ENCODE measurements at regions not wholly inside any gene's neighbourhood (a gene's known extent, or its start where the extent isn't known, plus 50 kb on each side); places are given as distances from the start of the nearest gene placed in this dataset.

- no peaks in the 10 kb centered on the region for H3K36me3 ChIP-seq (ENCODE audit: control insufficient read depth in 3 of 3, insufficient read depth in 3 of 3, low read length in 3 of 3)
- H3K27ac ChIP-seq (ENCODE audit: low read depth, low read length): no peak overlapping the region
- H3K27me3 ChIP-seq (ENCODE audit: control insufficient read depth in 3 of 3, insufficient read depth in 3 of 3, low read length in 3 of 3): peaks cover 0 to under 1% (median 0%) of the 10 kb centered on the region in 3 donors
- H3K9me3 ChIP-seq (ENCODE audit: control insufficient read depth in 3 of 3, low read length in 3 of 3): no peaks in the 10 kb centered on the region
- no peak overlapping the region for H3K9ac ChIP-seq (ENCODE audit: low read depth in 1 of 3, low read length in 3 of 3)
- no peak overlapping the region for H3K4me3 ChIP-seq (ENCODE audit: low read length in 3 of 3)
- H3K4me1 ChIP-seq (ENCODE audit: control insufficient read depth in 3 of 3, insufficient read depth in 3 of 3, low read length in 3 of 3): no peaks in the 10 kb centered on the region
These were observed 79.6 kb downstream of the RSPH3 start for GRCh38 chr6:158920311-158920905.

GRCh38 chr6:158919865-158920264, 80.1 kb downstream of the RSPH3 start:
- H3K4me3 ChIP-seq (ENCODE audit: low read length in 3 of 3): no peak overlapping the region
- H3K9me3 ChIP-seq (ENCODE audit: control insufficient read depth in 3 of 3, low read length in 3 of 3): no peaks in the 10 kb centered on the region
- no peak overlapping the region for H3K27ac ChIP-seq (ENCODE audit: low read depth, low read length)
- H3K27me3 ChIP-seq (ENCODE audit: control insufficient read depth in 3 of 3, insufficient read depth in 3 of 3, low read length in 3 of 3): peaks cover 0 to 3% (median 0%) of the 10 kb centered on the region in 3 donors
- H3K9ac ChIP-seq (ENCODE audit: low read depth in 1 of 3, low read length in 3 of 3): no peak overlapping the region
- H3K4me1 ChIP-seq (ENCODE audit: control insufficient read depth in 3 of 3, insufficient read depth in 3 of 3, low read length in 3 of 3): no peaks in the 10 kb centered on the region
- no peaks in the 10 kb centered on the region for H3K36me3 ChIP-seq (ENCODE audit: control insufficient read depth in 3 of 3, insufficient read depth in 3 of 3, low read length in 3 of 3)

DNA sequence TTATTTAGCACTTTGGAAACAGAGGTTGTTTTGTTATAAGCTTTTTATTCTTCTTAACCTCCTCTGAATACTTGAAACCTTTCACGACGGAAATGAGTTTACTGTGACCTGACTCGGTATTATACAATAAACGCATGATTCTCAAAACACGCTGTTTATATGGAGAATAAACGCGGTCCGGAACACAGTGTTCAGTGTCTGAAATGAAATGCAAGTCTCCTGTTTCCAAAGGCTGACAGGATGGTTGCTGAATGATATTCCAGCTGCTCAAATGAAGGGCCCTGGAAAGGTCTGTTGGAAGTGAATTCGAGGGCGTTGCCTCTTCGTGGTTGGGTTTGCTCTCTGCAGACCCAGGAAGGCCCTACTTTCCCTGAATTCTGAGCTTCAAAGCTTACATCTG, 83.4 kb downstream of the RSPH3 start:
- no peaks in the 10 kb centered on the region for H3K36me3 ChIP-seq (ENCODE audit: control insufficient read depth in 3 of 3, insufficient read depth in 3 of 3, low read length in 3 of 3)
- no peaks in the 10 kb centered on the region for H3K4me1 ChIP-seq (ENCODE audit: control insufficient read depth in 3 of 3, insufficient read depth in 3 of 3, low read length in 3 of 3)
- H3K9me3 ChIP-seq (ENCODE audit: control insufficient read depth in 3 of 3, low read length in 3 of 3): no peaks in the 10 kb centered on the region
- H3K27ac ChIP-seq (ENCODE audit: low read depth, low read length): no peak overlapping the region
- peak overlapping the region in 1 of 3 donors; percentile 25 for H3K9ac ChIP-seq (ENCODE audit: low read depth in 1 of 3, low read length in 3 of 3)
- no peak overlapping the region for H3K4me3 ChIP-seq (ENCODE audit: low read length in 3 of 3)
- peaks cover 0 to 6% (median 0%) of the 10 kb centered on the region in 3 donors for H3K27me3 ChIP-seq (ENCODE audit: control insufficient read depth in 3 of 3, insufficient read depth in 3 of 3, low read length in 3 of 3)

DNA sequence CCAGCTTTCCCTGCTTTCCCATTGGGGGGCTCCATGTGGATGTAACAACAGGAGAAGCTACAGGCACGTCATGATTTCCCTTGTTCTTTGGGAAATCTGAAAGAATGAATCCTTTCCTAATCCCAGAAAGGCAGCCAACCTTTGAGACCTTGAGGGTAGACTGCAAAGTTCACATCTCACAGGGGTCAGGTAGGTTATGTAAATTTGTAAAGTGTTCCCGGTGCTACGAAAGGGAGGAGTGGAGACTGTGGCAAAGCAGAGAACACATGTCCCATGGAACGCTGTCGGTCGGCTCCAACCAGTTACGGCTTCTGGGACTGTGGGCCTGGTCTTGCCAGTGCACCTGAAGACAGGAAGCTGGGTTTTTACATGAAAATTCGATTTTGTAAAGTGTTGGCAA, 85.1 kb downstream of the RSPH3 start:
- Histone ChIP-seq H3K4me3 (ENCODE audit: low read length in 3 of 3) (no peak overlapping the region), H3K27me3 (ENCODE audit: control insufficient read depth in 3 of 3, insufficient read depth in 3 of 3, low read length in 3 of 3) (peaks cover 0 to 6% (median 0%) of the 10 kb centered on the region in 3 donors), H3K9me3 (ENCODE audit: control insufficient read depth in 3 of 3, low read length in 3 of 3) (no peaks in the 10 kb centered on the region), H3K36me3 (ENCODE audit: control insufficient read depth in 3 of 3, insufficient read depth in 3 of 3, low read length in 3 of 3) (no peaks in the 10 kb centered on the region), H3K4me1 (ENCODE audit: control insufficient read depth in 3 of 3, insufficient read depth in 3 of 3, low read length in 3 of 3) (no peaks in the 10 kb centered on the region), H3K9ac (ENCODE audit: low read depth in 1 of 3, low read length in 3 of 3) (no peak overlapping the region), H3K27ac (ENCODE audit: low read depth, low read length) (no peak overlapping the region)

- Histone ChIP-seq H3K4me3 (ENCODE audit: low read length in 3 of 3) (no peak overlapping the region), H3K9ac (ENCODE audit: low read depth in 1 of 3, low read length in 3 of 3) (no peak overlapping the region), H3K4me1 (ENCODE audit: control insufficient read depth in 3 of 3, insufficient read depth in 3 of 3, low read length in 3 of 3) (no peaks in the 10 kb centered on the region), H3K27ac (ENCODE audit: low read depth, low read length) (no peak overlapping the region), H3K9me3 (ENCODE audit: control insufficient read depth in 3 of 3, low read length in 3 of 3) (no peaks in the 10 kb centered on the region), H3K27me3 (ENCODE audit: control insufficient read depth in 3 of 3, insufficient read depth in 3 of 3, low read length in 3 of 3) (peaks cover 0 to 6% (median 0%) of the 10 kb centered on the region in 3 donors), H3K36me3 (ENCODE audit: control insufficient read depth in 3 of 3, insufficient read depth in 3 of 3, low read length in 3 of 3) (no peaks in the 10 kb centered on the region)
These were observed 86.4 kb downstream of the RSPH3 start for GRCh38 chr6:158913580-158913979.

- Histone ChIP-seq H3K27ac (ENCODE audit: low read depth, low read length) (no peak overlapping the region), H3K9ac (ENCODE audit: low read depth in 1 of 3, low read length in 3 of 3) (no peak overlapping the region), H3K36me3 (ENCODE audit: control insufficient read depth in 3 of 3, insufficient read depth in 3 of 3, low read length in 3 of 3) (no peaks in the 10 kb centered on the region), H3K4me3 (ENCODE audit: low read length in 3 of 3) (no peak overlapping the region), H3K9me3 (ENCODE audit: control insufficient read depth in 3 of 3, low read length in 3 of 3) (no peaks in the 10 kb centered on the region), H3K4me1 (ENCODE audit: control insufficient read depth in 3 of 3, insufficient read depth in 3 of 3, low read length in 3 of 3) (no peaks in the 10 kb centered on the region), H3K27me3 (ENCODE audit: control insufficient read depth in 3 of 3, insufficient read depth in 3 of 3, low read length in 3 of 3) (peaks cover 0 to 6% (median 0%) of the 10 kb centered on the region in 3 donors)
These were observed 87.3 kb downstream of the RSPH3 start for GRCh38 chr6:158912655-158913054.

- H3K4me1 ChIP-seq (ENCODE audit: control insufficient read depth in 3 of 3, insufficient read depth in 3 of 3, low read length in 3 of 3): no peaks in the 10 kb centered on the region
- peaks cover 0 to 6% (median 0%) of the 10 kb centered on the region in 3 donors for H3K27me3 ChIP-seq (ENCODE audit: control insufficient read depth in 3 of 3, insufficient read depth in 3 of 3, low read length in 3 of 3)
- no peaks in the 10 kb centered on the region for H3K36me3 ChIP-seq (ENCODE audit: control insufficient read depth in 3 of 3, insufficient read depth in 3 of 3, low read length in 3 of 3)
- H3K9me3 ChIP-seq (ENCODE audit: control insufficient read depth in 3 of 3, low read length in 3 of 3): no peaks in the 10 kb centered on the region
- H3K4me3 ChIP-seq (ENCODE audit: low read length in 3 of 3): no peak overlapping the region
- H3K9ac ChIP-seq (ENCODE audit: low read depth in 1 of 3, low read length in 3 of 3): no peak overlapping the region
- no peak overlapping the region for H3K27ac ChIP-seq (ENCODE audit: low read depth, low read length)
These were observed 88.1 kb downstream of the RSPH3 start for GRCh38 chr6:158911746-158912480.

- H3K36me3 ChIP-seq (ENCODE audit: control insufficient read depth in 3 of 3, insufficient read depth in 3 of 3, low read length in 3 of 3): no peaks in the 10 kb centered on the region
- peaks cover 0 to 6% (median 0%) of the 10 kb centered on the region in 3 donors for H3K27me3 ChIP-seq (ENCODE audit: control insufficient read depth in 3 of 3, insufficient read depth in 3 of 3, low read length in 3 of 3)
- H3K4me1 ChIP-seq (ENCODE audit: control insufficient read depth in 3 of 3, insufficient read depth in 3 of 3, low read length in 3 of 3): no peaks in the 10 kb centered on the region
- H3K4me3 ChIP-seq (ENCODE audit: low read length in 3 of 3): no peak overlapping the region
- no peaks in the 10 kb centered on the region for H3K9me3 ChIP-seq (ENCODE audit: control insufficient read depth in 3 of 3, low read length in 3 of 3)
- no peak overlapping the region for H3K27ac ChIP-seq (ENCODE audit: low read depth, low read length)
- no peak overlapping the region for H3K9ac ChIP-seq (ENCODE audit: low read depth in 1 of 3, low read length in 3 of 3)
These were observed 89.2 kb downstream of the RSPH3 start for GRCh38 chr6:158910484-158911440.

DNA sequence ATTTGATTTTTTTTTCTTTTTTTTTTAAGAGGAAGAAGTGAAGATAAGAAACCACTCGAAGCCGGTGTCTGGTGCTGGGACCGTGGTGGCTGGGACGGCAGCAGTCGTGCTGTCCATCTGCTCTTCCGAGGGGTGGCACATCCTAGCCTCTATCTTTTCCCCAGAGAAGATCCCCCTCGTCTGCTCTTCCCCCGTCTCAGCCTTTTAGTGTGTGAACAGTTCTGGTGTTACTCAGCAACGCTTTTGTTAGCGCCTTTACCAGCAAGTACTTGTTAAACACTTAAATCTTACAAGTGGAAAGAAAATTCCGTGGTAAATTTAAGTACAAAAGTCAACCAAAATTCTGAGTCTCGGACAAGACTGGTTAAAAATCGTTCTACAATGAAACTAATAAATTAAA, 90.1 kb downstream of the RSPH3 start:
- Histone ChIP-seq H3K4me3 (ENCODE audit: low read length in 3 of 3) (no peak overlapping the region), H3K9me3 (ENCODE audit: control insufficient read depth in 3 of 3, low read length in 3 of 3) (peaks cover 0 to 4% (median 3%) of the 10 kb centered on the region in 3 donors), H3K27ac (ENCODE audit: low read depth, low read length) (no peak overlapping the region), H3K9ac (ENCODE audit: low read depth in 1 of 3, low read length in 3 of 3) (no peak overlapping the region), H3K4me1 (ENCODE audit: control insufficient read depth in 3 of 3, insufficient read depth in 3 of 3, low read length in 3 of 3) (no peaks in the 10 kb centered on the region), H3K27me3 (ENCODE audit: control insufficient read depth in 3 of 3, insufficient read depth in 3 of 3, low read length in 3 of 3) (peaks cover 0 to 4% (median 0%) of the 10 kb centered on the region in 3 donors), H3K36me3 (ENCODE audit: control insufficient read depth in 3 of 3, insufficient read depth in 3 of 3, low read length in 3 of 3) (no peaks in the 10 kb centered on the region)
